GM06990 (cell line): ENCODE measurements at regions not wholly inside any gene's neighbourhood (a gene's known extent, or its start where the extent isn't known, plus 50 kb on each side); places are given as distances from the start of the nearest gene placed in this dataset.
"Not testable (repeated sequence)": the region's sequence is repeated elsewhere in the genome, so short reads cannot be mapped to it uniquely, and the experiment has no call there.

Source experiments
- DNase-seq: peaks from one replicate; pipeline ENCODE4 v3.0.0-alpha.2; 2011; ENCODE audit not compliant: insufficient read length; ENCODE audit errors: extremely low read depth
- H3K27me3 ChIP-seq: replicated peaks from 2 replicates; pipeline ENCODE4 v1.6.0; 2011; ENCODE audit warnings: low read length; ENCODE audit not compliant: control insufficient read depth, insufficient read depth
- H3K36me3 ChIP-seq: 2 replicates; pipeline ENCODE4 v1.5.1; 2011; ENCODE audit warnings: low read length; ENCODE audit not compliant: control insufficient read depth, insufficient read depth
- H3K4me3 ChIP-seq: replicated peaks from 2 replicates; pipeline ENCODE4 v1.5.1; 2011; ENCODE audit warnings: low read depth, mild to moderate bottlenecking, control low read depth, low read length
- CTCF ChIP-seq: IDR thresholded peaks from 2 replicates; pipeline ENCODE4 v1.5.1; 2011; ENCODE audit warnings: low read length, control low read depth, mild to moderate bottlenecking, inconsistent platforms; ENCODE audit not compliant: insufficient read depth, poor library complexity, severe bottlenecking

DNA sequence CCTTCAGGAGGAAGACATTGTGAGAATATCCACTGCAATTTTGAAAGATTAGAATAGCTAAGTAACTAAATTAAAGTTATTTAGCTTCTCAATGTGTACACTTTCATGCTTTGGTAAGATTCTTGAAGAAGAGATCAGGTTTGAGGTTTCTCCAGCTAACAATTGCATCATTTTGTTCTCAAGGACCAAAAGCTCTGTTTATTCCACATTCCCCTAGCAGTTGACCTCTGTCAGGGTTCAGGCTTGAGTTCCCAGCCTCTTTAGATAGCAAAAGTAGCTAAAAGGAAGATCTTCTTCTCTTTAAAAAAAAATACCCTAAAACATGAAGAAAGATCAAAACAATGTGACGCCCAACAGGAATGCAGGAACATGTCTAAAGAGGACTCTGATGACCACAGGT is 179.4 kb upstream of the IGFBP3 start:
- Histone ChIP-seq H3K36me3 (no peaks in the 10 kb centered on the region), H3K4me3 (no peak overlapping the region), H3K27me3 (no peaks in the 10 kb centered on the region)
- no peak for DNase-seq
- no peak for TF ChIP-seq CTCF

DNA sequence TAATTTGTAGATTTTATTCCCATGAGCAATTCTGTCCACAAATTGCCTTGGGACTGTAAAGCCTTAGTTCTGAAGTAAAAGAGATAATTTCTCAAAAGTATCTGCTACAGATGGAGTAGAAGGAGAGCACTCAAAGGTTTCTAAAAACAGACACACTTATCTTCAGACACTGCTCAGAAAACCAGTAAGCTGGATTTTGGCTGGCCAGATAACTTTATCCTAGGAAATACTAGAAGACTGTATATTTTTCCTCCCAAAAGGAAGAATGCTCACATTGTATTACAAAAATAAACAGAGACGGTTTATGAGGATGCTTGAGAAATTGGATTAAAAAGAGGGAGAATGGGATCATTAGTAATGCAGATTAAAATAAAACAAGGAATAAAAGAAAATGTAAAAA is 178.0 kb upstream of the IGFBP3 start:
- DNase-seq, result no peak
- H3K27me3 ChIP-seq, result no peaks in the 10 kb centered on the region
- no peak overlapping the region for H3K4me3 ChIP-seq
- no peaks in the 10 kb centered on the region for H3K36me3 ChIP-seq
- TF ChIP-seq CTCF, result no peak

- Histone ChIP-seq H3K4me3 (no peak overlapping the region), H3K27me3 (no peaks in the 10 kb centered on the region), H3K36me3 (no peaks in the 10 kb centered on the region)
- no peak for DNase-seq
- TF ChIP-seq CTCF, result no peak
These were observed 170.0 kb upstream of the IGFBP3 start for GRCh38 chr7:46091071-46091470.

GRCh38 chr7:46089281-46089680 is 168.2 kb upstream of the IGFBP3 start:
- no peak for TF ChIP-seq CTCF
- DNase-seq, result no peak
- no peaks in the 10 kb centered on the region for H3K27me3 ChIP-seq
- H3K4me3 ChIP-seq, result no peak overlapping the region
- no peaks in the 10 kb centered on the region for H3K36me3 ChIP-seq

- not testable (repeated sequence) for H3K27me3 ChIP-seq, DNase-seq, H3K4me3 ChIP-seq, H3K36me3 ChIP-seq
These were observed 167.4 kb upstream of the IGFBP3 start for GRCh38 chr7:46088486-46088885.

DNA sequence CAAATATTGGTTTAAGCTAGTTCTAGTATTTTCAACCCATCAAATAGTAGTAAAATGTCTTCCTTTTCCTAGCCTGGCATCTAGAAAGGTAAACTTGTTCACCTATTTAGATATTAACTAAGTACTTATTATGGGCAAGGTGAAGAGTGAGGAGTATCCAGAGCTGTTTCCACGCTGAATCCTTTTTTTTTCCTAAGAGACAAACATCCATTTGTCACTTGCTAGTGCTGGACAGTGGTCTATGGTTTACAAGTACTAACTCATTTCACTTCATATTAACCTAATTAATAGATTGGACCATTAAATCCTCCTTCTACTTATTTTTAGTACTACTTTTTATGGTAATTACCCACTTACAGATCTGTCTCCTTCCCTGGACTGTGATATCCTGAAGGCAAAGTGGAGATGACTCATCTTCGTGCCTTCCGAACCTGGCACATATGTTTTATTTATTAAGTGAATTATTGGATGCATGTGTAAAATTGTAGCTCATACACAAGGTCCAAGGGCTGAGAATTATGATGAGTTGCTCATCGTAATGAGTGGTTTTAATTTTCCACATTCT is 159.6 kb upstream of the IGFBP3 start:
- H3K4me3 ChIP-seq, result no peak overlapping the region
- TF ChIP-seq CTCF, result no peak
- no peaks in the 10 kb centered on the region for H3K27me3 ChIP-seq
- no peaks in the 10 kb centered on the region for H3K36me3 ChIP-seq
- no peak for DNase-seq
